ENCODE measurements at regions not wholly inside any gene's neighbourhood (a gene's known extent, or its start where the extent isn't known, plus 50 kb on each side); places are given as distances from the start of the nearest gene placed in this dataset.

GRCh38 chr18:24770311-24771024, 310.0 kb downstream of the HRH4 start:
- POLR2A ChIA-PET: no interaction called here
- in situ Hi-C loops (cut with HindIII; ENCODE audit: low pct_unique_long_range_greater_than_20kb, low sequenced_read_pairs) (no loop called here), intact Hi-C loops (cut with micrococcal nuclease; ENCODE audit: unreplicated experiment) (no loop called here)
- H3K4me3 ChIP-seq (ENCODE audit: low read depth in 2 of 2, low read length in 2 of 2): no peak overlapping the region
- BruUV-seq (replicated peaks): no TSS peak
- ATAC-seq (no peak), DNase-seq (ENCODE audit: low read depth, low spot score) (no peak)
- CTCF ChIA-PET: no interaction called here
- no peaks in the 10 kb centered on the region for H3K27me3 ChIP-seq (ENCODE audit: control insufficient read depth, insufficient read depth, low read length)
- H3K27ac ChIP-seq (ENCODE audit: low read length): no peak overlapping the region
- H3K4me1 ChIP-seq (ENCODE audit: control insufficient read depth, insufficient read depth, low read length): no peaks in the 10 kb centered on the region
- TF ChIP-seq CTCF (IDR thresholded peaks at IDR 0.05) (no peak), POLR2AphosphoS5 (IDR thresholded peaks at IDR 0.05; ENCODE audit: low read depth, low read length) (no peak), SIN3A (IDR thresholded peaks at IDR 0.05; ENCODE audit: borderline replicate concordance, insufficient read depth, low read depth, low read length) (no peak), TCF7L2 (IDR thresholded peaks at IDR 0.05; ENCODE audit: low read depth, low read length) (no peak), REST (IDR thresholded peaks at IDR 0.05; ENCODE audit: insufficient read depth in 1 of 2, low read depth in 2 of 2, low read length in 1 of 2) (no peak)
- no peaks in the 10 kb centered on the region for H3K36me3 ChIP-seq (ENCODE audit: control insufficient read depth, insufficient read depth, low read length)
- H3K9me3 ChIP-seq (ENCODE audit: control insufficient read depth, insufficient read depth, low read depth, low read length): no peaks in the 10 kb centered on the region

GRCh38 chr18:24771300-24771699, 310.9 kb downstream of the HRH4 start:
- in situ Hi-C loops (cut with HindIII; ENCODE audit: low pct_unique_long_range_greater_than_20kb, low sequenced_read_pairs): no loop called here
- POLR2A ChIA-PET: no interaction called here
- CTCF ChIA-PET: no interaction called here
- no TSS peak for BruUV-seq (replicated peaks)
- intact Hi-C loops (cut with micrococcal nuclease; ENCODE audit: unreplicated experiment): no loop called here
- H3K27me3 ChIP-seq (ENCODE audit: control insufficient read depth, insufficient read depth, low read length): no peaks in the 10 kb centered on the region
- TF ChIP-seq CTCF (IDR thresholded peaks at IDR 0.05) (no peak), TCF7L2 (IDR thresholded peaks at IDR 0.05; ENCODE audit: low read depth, low read length) (no peak), REST (IDR thresholded peaks at IDR 0.05; ENCODE audit: insufficient read depth in 1 of 2, low read depth in 2 of 2, low read length in 1 of 2) (no peak), SIN3A (IDR thresholded peaks at IDR 0.05; ENCODE audit: borderline replicate concordance, insufficient read depth, low read depth, low read length) (no peak), POLR2AphosphoS5 (IDR thresholded peaks at IDR 0.05; ENCODE audit: low read depth, low read length) (no peak)
- no peaks in the 10 kb centered on the region for H3K9me3 ChIP-seq (ENCODE audit: control insufficient read depth, insufficient read depth, low read depth, low read length)
- ATAC-seq (no peak), DNase-seq (ENCODE audit: low read depth, low spot score) (no peak)
- H3K27ac ChIP-seq (ENCODE audit: low read length): no peak overlapping the region
- H3K4me3 ChIP-seq (ENCODE audit: low read depth in 2 of 2, low read length in 2 of 2): no peak overlapping the region
- H3K4me1 ChIP-seq (ENCODE audit: control insufficient read depth, insufficient read depth, low read length): no peaks in the 10 kb centered on the region
- no peaks in the 10 kb centered on the region for H3K36me3 ChIP-seq (ENCODE audit: control insufficient read depth, insufficient read depth, low read length)
